ENCODE measurements at regions not wholly inside any gene's neighbourhood (a gene's known extent, or its start where the extent isn't known, plus 50 kb on each side); places are given as distances from the start of the nearest gene placed in this dataset.

GRCh38 chr9:105921057-105921726, 226.9 kb downstream of the TMEM38B start:
- Histone ChIP-seq H3K23me2 (ENCODE audit: low read depth, low read length) (no peaks in the 10 kb centered on the region), H3K27ac (ENCODE audit: low read depth, low read length) (no peak overlapping the region)

More at GRCh38 chr9:105921057-105921726, 226.9 kb downstream of the TMEM38B start:
- Histone ChIP-seq H3K56ac (replicated peaks; ENCODE audit: insufficient read length, low read depth, low read length) (no peak overlapping the region), H3K79me2 (ENCODE audit: control insufficient read depth in 1 of 2, insufficient read depth in 2 of 2, low read length in 2 of 2) (no peaks in the 10 kb centered on the region), H2BK5ac (ENCODE audit: low read depth, low read length) (no peak overlapping the region), H2BK120ac (replicated peaks; ENCODE audit: low read depth, low read length) (no peak overlapping the region), H4K91ac (replicated peaks; ENCODE audit: insufficient read length, low read length) (no peak overlapping the region), H3K9me3 (ENCODE audit: insufficient read depth in 2 of 2, low read depth in 1 of 2, low read length in 1 of 2) (no peaks in the 10 kb centered on the region), H3K4me1 (replicated peaks in 1 of 4; ENCODE audit: control insufficient read depth in 3 of 4, insufficient read depth in 4 of 4, low read length in 3 of 4) (peaks cover 0 to 3% (median under 1%) of the 10 kb centered on the region in 4 experiments; a peak in 1 of 7 replicates), H3K4me2 (ENCODE audit: insufficient read depth in 1 of 2, low read depth in 2 of 2, low read length in 2 of 2) (no peak overlapping the region), H3K18ac (ENCODE audit: extremely low read depth, low read length) (no peak overlapping the region), H3K23ac (ENCODE audit: insufficient read length) (no peak overlapping the region), H3K79me1 (ENCODE audit: low read depth, low read length) (no peaks in the 10 kb centered on the region), H2BK12ac (ENCODE audit: low read depth, low read length) (no peak overlapping the region), H3K4me3 (ENCODE audit: extremely low read depth in 1 of 4, insufficient read depth in 2 of 4, low read depth in 3 of 4, low read length in 4 of 4) (no peak overlapping the region), H4K5ac (ENCODE audit: insufficient read length, low read depth, low read length) (no peak overlapping the region), H3K9ac (replicated peaks in 1 of 4; ENCODE audit: extremely low read depth in 1 of 4, low read depth in 3 of 4, low read length in 3 of 4) (no peak overlapping the region), H3K14ac (ENCODE audit: insufficient read length) (no peak overlapping the region), H2AK5ac (ENCODE audit: low read depth, low read length) (no peak overlapping the region), H4K8ac (ENCODE audit: extremely low read depth, insufficient read depth, low read length) (no peak overlapping the region), H2BK15ac (ENCODE audit: low read length) (no peak overlapping the region), H4K20me1 (replicated peaks in 1 of 2; ENCODE audit: control insufficient read depth in 1 of 2, insufficient read depth in 2 of 2, low read length in 2 of 2) (no peaks in the 10 kb centered on the region), H3K36me3 (ENCODE audit: control insufficient read depth in 2 of 4, insufficient read depth in 4 of 4, low read length in 3 of 4) (no peaks in the 10 kb centered on the region), H3K4ac (replicated peaks; ENCODE audit: insufficient read length, low read depth, low read length) (no peak overlapping the region), H2BK20ac (ENCODE audit: low read length) (no peak overlapping the region), H2AFZ (ENCODE audit: low read length) (no peak overlapping the region), H3K27me3 (replicated peaks in 1 of 4; ENCODE audit: control insufficient read depth in 3 of 4, extremely low read depth in 1 of 4, insufficient read depth in 3 of 4, low read length in 3 of 4) (no peaks in the 10 kb centered on the region)
- TF ChIP-seq RAD21 (IDR thresholded peaks at IDR 0.05 in 1 of 2, conservative IDR thresholded peaks at IDR 0.05 in 1 of 2; ENCODE audit: low read depth in 2 of 2, low read length in 2 of 2): peak; percentile 24 to 40; a peak in 3 of 4 replicates
- no peak for TF ChIP-seq FOSL1 (IDR thresholded peaks at IDR 0.05; ENCODE audit: insufficient read depth, low read depth, low read length)
- no peak for FAIRE-seq
- ChIA-PET POLR2A (ENCODE audit: partially characterized antibody) (interaction anchor here (0.5 to 1.2 kb wide), 2 partner anchors 9 to 1420 kb away, joined by 3 to 4 read pairs; no protein-coding TSS in a partner anchor), CTCF (ENCODE audit: partially characterized antibody) (interaction anchor here (0.7 to 1.6 kb wide), 5 partner anchors 9 to 516 kb away, joined by 3 to 5 read pairs (median 3); no protein-coding TSS in a partner anchor)
- WGBS, 2 experiments (ENCODE audit: extremely low coverage in 1 of 2, insufficient coverage in 1 of 2, insufficient read length in 1 of 2, insufficient replicate concordance in 2 of 2, low coverage in 1 of 2, low lambda C conversion rate in 2 of 2, missing lambda C conversion rate in 1 of 2): 76% methylated on average over 4 of the region's 4 CpGs; no CpG with 5 or more reads in 1 of the 2 experiments
- no peak for DNase-seq (ENCODE audit: low read depth in 1 of 2, low spot score in 2 of 2)

All from H1 (cell line).